WTC11 (cell line): ENCODE measurements at regions not wholly inside any gene's neighbourhood (a gene's known extent, or its start where the extent isn't known, plus 50 kb on each side); places are given as distances from the start of the nearest gene placed in this dataset.

Experiments used
- ATAC-seq: fragments of 200-7000 bp; cut with Tn5 transposase; 2 replicates; pipeline ENCODE4 v1.10.0; 2021; ENCODE audit warnings: mild to moderate bottlenecking, moderate library complexity
- CTCF ChIA-PET: fragments of 300-600 bp; sonication (Branson Sonifier 250); formaldehyde crosslinking; loops from one replicate; lab custom pipeline; 2021; ENCODE audit warnings: antibody characterized with exemption; lab: Charles Lee
- POLR2A ChIA-PET: fragments of 350-600 bp; sonication (Branson Sonifier 250); formaldehyde crosslinking; loops from one replicate; lab custom pipeline; 2021; ENCODE audit warnings: antibody characterized with exemption; lab: Charles Lee
- DNase-seq: peaks from one replicate; pipeline ENCODE4 v3.0.0; 2021; ENCODE audit warnings: low spot score
- H3K27ac Mint-ChIP-seq: 2 replicates; pipeline ENCODE4 v1.8.0; 2021; ENCODE audit warnings: mixed read lengths
- H3K27me3 Mint-ChIP-seq: 2 replicates; pipeline ENCODE4 v1.8.0; 2021; ENCODE audit warnings: low read depth, mild to moderate bottlenecking, moderate library complexity, mixed read lengths
- H3K36me3 Mint-ChIP-seq: 2 replicates; pipeline ENCODE4 v1.8.0; 2021; ENCODE audit warnings: mixed read lengths
- H3K4me1 Mint-ChIP-seq: 2 replicates; pipeline ENCODE4 v1.8.0; 2022; ENCODE audit warnings: mixed read lengths
- H3K4me3 Mint-ChIP-seq: 2 replicates; pipeline ENCODE4 v1.8.0; 2021; ENCODE audit warnings: mild to moderate bottlenecking, moderate library complexity, mixed read lengths
- H3K9me3 Mint-ChIP-seq: 2 replicates; pipeline ENCODE4 v1.8.0; 2021; ENCODE audit warnings: mixed read lengths
- ATF1 ChIP-seq: sonication (generic); formaldehyde crosslinking; IDR thresholded peaks from 2 replicates; pipeline ENCODE4 v1.8.1; 2023; ENCODE audit warnings: mild to moderate bottlenecking, moderate library complexity, missing genetic modification reagents
- CREM ChIP-seq: sonication (generic); formaldehyde crosslinking; IDR thresholded peaks from 2 replicates; pipeline ENCODE4 v1.8.1; 2022; ENCODE audit warnings: mild to moderate bottlenecking, missing genetic modification reagents, moderate library complexity
- EMX1 ChIP-seq: fragments of 250-450 bp; sonication (Bioruptor Pico); IDR thresholded peaks from 2 replicates; pipeline ENCODE4 v1.8.0; 2021; ENCODE audit warnings: mild to moderate bottlenecking
- ESRRA ChIP-seq: sonication (generic); formaldehyde crosslinking; IDR thresholded peaks from 2 replicates; pipeline ENCODE4 v1.8.1; 2022; ENCODE audit warnings: mild to moderate bottlenecking, missing genetic modification reagents, borderline replicate concordance
- ETV6 ChIP-seq: sonication (generic); formaldehyde crosslinking; IDR thresholded peaks from 2 replicates; pipeline ENCODE4 v1.8.1; 2022; ENCODE audit warnings: mild to moderate bottlenecking, missing genetic modification reagents
- FOXP1 ChIP-seq: sonication (generic); formaldehyde crosslinking; IDR thresholded peaks from 2 replicates; pipeline ENCODE4 v1.8.0; 2022; ENCODE audit warnings: missing genetic modification reagents, mild to moderate bottlenecking, moderate library complexity, borderline replicate concordance
- GABPB1 ChIP-seq: sonication (generic); formaldehyde crosslinking; IDR thresholded peaks from 2 replicates; pipeline ENCODE4 v1.8.1; 2023; ENCODE audit warnings: mild to moderate bottlenecking, missing genetic modification reagents
- GRHL2 ChIP-seq: fragments of 250-450 bp; sonication (Bioruptor Pico); IDR thresholded peaks from 2 replicates; pipeline ENCODE4 v1.8.0; 2022; ENCODE audit warnings: mild to moderate bottlenecking, moderate library complexity; ENCODE audit not compliant: insufficient replicate concordance, severe bottlenecking
- GTF2I ChIP-seq: fragments of 250-450 bp; sonication (Bioruptor Pico); conservative IDR thresholded peaks from 2 replicates; pipeline ENCODE4 v1.4.0; 2021; ENCODE audit warnings: mild to moderate bottlenecking
- HMGA2 ChIP-seq: fragments of 250-450 bp; sonication (Bioruptor Pico); IDR thresholded peaks from 2 replicates; pipeline ENCODE4 v1.4.0; 2021; ENCODE audit warnings: mild to moderate bottlenecking, moderate library complexity
- JUN ChIP-seq: sonication (generic); formaldehyde crosslinking; IDR thresholded peaks from 2 replicates; pipeline ENCODE4 v1.8.0; 2023; ENCODE audit warnings: mild to moderate bottlenecking, missing genetic modification reagents
- NFYB ChIP-seq: sonication (generic); formaldehyde crosslinking; conservative IDR thresholded peaks from 2 replicates; pipeline ENCODE4 v1.8.0; 2022; ENCODE audit warnings: low read depth, missing genetic modification reagents
- NR1H2 ChIP-seq: sonication (generic); formaldehyde crosslinking; IDR thresholded peaks from 2 replicates; pipeline ENCODE4 v1.9.0; 2021; ENCODE audit warnings: mild to moderate bottlenecking, moderate library complexity, missing genetic modification reagents
- NR3C1 ChIP-seq: sonication (generic); formaldehyde crosslinking; conservative IDR thresholded peaks from 2 replicates; pipeline ENCODE4 v1.8.1; 2023; ENCODE audit warnings: low read depth, mild to moderate bottlenecking, missing genetic modification reagents
- SMAD3 ChIP-seq: sonication (generic); formaldehyde crosslinking; IDR thresholded peaks from 2 replicates; pipeline ENCODE4 v1.8.0; 2022; ENCODE audit warnings: missing genetic modification reagents, mild to moderate bottlenecking, borderline replicate concordance
- SMAD4 ChIP-seq: sonication (generic); formaldehyde crosslinking; IDR thresholded peaks from 2 replicates; pipeline ENCODE4 v1.8.0; 2022; ENCODE audit warnings: mild to moderate bottlenecking, missing genetic modification reagents
- SP1 ChIP-seq: sonication (generic); formaldehyde crosslinking; conservative IDR thresholded peaks from 2 replicates; pipeline ENCODE4 v1.8.1; 2022; ENCODE audit warnings: missing genetic modification reagents
- TCF7 ChIP-seq: sonication (generic); formaldehyde crosslinking; IDR thresholded peaks from 2 replicates; pipeline ENCODE4 v1.8.0; 2022; ENCODE audit warnings: mild to moderate bottlenecking, low read depth, missing genetic modification reagents, moderate library complexity
- TEAD1 ChIP-seq: sonication (generic); formaldehyde crosslinking; IDR thresholded peaks from 2 replicates; pipeline ENCODE4 v1.8.0; 2022; ENCODE audit warnings: mild to moderate bottlenecking, missing genetic modification reagents
- TP53 ChIP-seq: sonication (generic); formaldehyde crosslinking; IDR thresholded peaks from 2 replicates; pipeline ENCODE4 v1.8.1; 2023; ENCODE audit warnings: mild to moderate bottlenecking, missing genetic modification reagents
- ZBTB21 ChIP-seq: sonication (generic); formaldehyde crosslinking; IDR thresholded peaks from 2 replicates; pipeline ENCODE4 v1.8.1; 2023; ENCODE audit warnings: mild to moderate bottlenecking, missing genetic modification reagents, borderline replicate concordance
- ZNF232 ChIP-seq: sonication (generic); formaldehyde crosslinking; IDR thresholded peaks from 2 replicates; pipeline ENCODE4 v1.8.0; 2022; ENCODE audit warnings: mild to moderate bottlenecking, missing genetic modification reagents
- ZNF317 ChIP-seq: sonication (generic); formaldehyde crosslinking; IDR thresholded peaks from 2 replicates; pipeline ENCODE4 v1.8.1; 2023; ENCODE audit warnings: low read depth, mild to moderate bottlenecking, moderate library complexity, missing genetic modification reagents, borderline replicate concordance
- ZNF396 ChIP-seq: fragments of 250-450 bp; sonication (Bioruptor Pico); IDR thresholded peaks from 2 replicates; pipeline ENCODE4 v1.8.0; 2021; ENCODE audit warnings: mild to moderate bottlenecking, moderate library complexity, borderline replicate concordance
- ZNF416 ChIP-seq: fragments of 250-450 bp; sonication (Bioruptor Pico); IDR thresholded peaks from 2 replicates; pipeline ENCODE4 v1.9.0; 2021; ENCODE audit warnings: mild to moderate bottlenecking, inconsistent platforms
- TF ChIP-seq, protein P1 (sequence below): sonication (generic); formaldehyde crosslinking; IDR thresholded peaks from 2 replicates; pipeline ENCODE4 v1.8.0; 2023; ENCODE audit warnings: missing genetic modification reagents
- TF ChIP-seq, protein P2 (sequence below): sonication (generic); formaldehyde crosslinking; IDR thresholded peaks from 2 replicates; pipeline ENCODE4 v1.8.0; 2022; ENCODE audit warnings: mild to moderate bottlenecking, missing genetic modification reagents
- TF ChIP-seq, protein P3 (sequence below): sonication (generic); formaldehyde crosslinking; IDR thresholded peaks from 2 replicates; pipeline ENCODE4 v1.8.0; 2022; ENCODE audit warnings: mild to moderate bottlenecking, missing genetic modification reagents
- TF ChIP-seq, protein P4 (sequence below): sonication (generic); formaldehyde crosslinking; IDR thresholded peaks from 2 replicates; pipeline ENCODE4 v1.8.1; 2023; ENCODE audit warnings: mild to moderate bottlenecking, missing genetic modification reagents, moderate library complexity
- TF ChIP-seq, protein P5 (sequence below): fragments of 250-450 bp; sonication (Bioruptor Pico); IDR thresholded peaks from 2 replicates; pipeline ENCODE4 v1.9.0; 2021; ENCODE audit warnings: mild to moderate bottlenecking, borderline replicate concordance
- TF ChIP-seq, protein P6 (sequence below): sonication (generic); formaldehyde crosslinking; IDR thresholded peaks from 2 replicates; pipeline ENCODE4 v1.8.1; 2022; ENCODE audit warnings: mild to moderate bottlenecking, moderate library complexity, missing genetic modification reagents

DNA sequence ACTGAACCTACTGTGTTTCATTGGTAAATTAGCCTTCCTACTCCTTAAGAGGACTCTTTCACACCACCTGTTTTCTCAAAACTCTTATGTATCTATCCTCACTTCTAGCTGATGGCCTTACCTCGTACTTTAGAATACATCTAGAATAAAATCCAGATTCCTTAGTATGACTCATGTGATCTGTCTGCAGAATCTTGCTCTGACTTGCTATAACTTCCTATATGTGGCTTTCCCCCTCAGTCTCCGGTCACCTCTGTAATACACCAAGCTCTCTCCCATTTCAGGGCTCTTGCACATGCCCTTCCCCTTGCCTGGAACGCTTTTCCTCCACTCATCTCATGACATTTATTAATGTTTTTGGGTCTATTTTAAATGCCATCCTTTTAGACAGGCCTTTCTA lies 95.6 kb upstream of the LHCGR start:
- Mint-ChIP-seq H3K27me3 (no peaks in the 10 kb centered on the region; the same call in 1 of the 2 replicates), H3K4me3 (no peak overlapping the region)

DNA sequence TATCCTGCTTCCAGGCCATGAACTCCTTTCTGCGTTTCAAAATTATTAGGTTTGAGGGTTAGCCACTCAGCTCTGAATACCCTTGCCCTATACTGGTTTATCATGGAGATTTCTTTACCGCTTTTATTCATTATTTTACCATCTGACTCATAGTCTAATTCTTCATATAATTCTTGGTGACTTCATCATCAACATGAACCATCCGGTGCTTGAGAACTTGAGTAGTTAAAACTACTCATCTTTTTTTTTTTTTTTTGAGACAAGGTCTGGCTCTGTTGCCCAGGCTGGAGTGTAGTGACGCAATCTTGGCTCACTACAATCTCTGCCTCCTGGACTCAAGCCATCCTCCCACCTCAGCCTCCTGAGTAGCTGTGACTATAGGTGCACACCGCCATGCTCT lies 94.2 kb upstream of the LHCGR start:
- no peak overlapping the region for H3K4me3 Mint-ChIP-seq
- H3K27me3 Mint-ChIP-seq = no peaks in the 10 kb centered on the region; the same call in 1 of the 2 replicates
- ChIA-PET POLR2A (no interaction called here), CTCF (interaction anchor here (0.6 kb wide), 1 partner anchor 71 kb away, joined by 4 read pairs; no protein-coding TSS in a partner anchor)
- H3K4me1 Mint-ChIP-seq = no peaks in the 10 kb centered on the region
- H3K9me3 Mint-ChIP-seq = no peaks in the 10 kb centered on the region
- ATAC-seq (no peak), DNase-seq (no peak)
- H3K36me3 Mint-ChIP-seq = no peaks in the 10 kb centered on the region
- no peak overlapping the region for H3K27ac Mint-ChIP-seq
- no peak for TF ChIP-seq ESRRA (CRISPR knock-in tag)
- no peak for TF ChIP-seq NFYB (CRISPR knock-in tag)
- TF ChIP-seq, protein P1, sequence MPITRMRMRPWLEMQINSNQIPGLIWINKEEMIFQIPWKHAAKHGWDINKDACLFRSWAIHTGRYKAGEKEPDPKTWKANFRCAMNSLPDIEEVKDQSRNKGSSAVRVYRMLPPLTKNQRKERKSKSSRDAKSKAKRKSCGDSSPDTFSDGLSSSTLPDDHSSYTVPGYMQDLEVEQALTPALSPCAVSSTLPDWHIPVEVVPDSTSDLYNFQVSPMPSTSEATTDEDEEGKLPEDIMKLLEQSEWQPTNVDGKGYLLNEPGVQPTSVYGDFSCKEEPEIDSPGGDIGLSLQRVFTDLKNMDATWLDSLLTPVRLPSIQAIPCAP (CRISPR knock-in tag) = no peak
- no peak for TF ChIP-seq GABPB1
- TF ChIP-seq FOXP1 (CRISPR knock-in tag) = no peak
- TF ChIP-seq, protein P2, sequence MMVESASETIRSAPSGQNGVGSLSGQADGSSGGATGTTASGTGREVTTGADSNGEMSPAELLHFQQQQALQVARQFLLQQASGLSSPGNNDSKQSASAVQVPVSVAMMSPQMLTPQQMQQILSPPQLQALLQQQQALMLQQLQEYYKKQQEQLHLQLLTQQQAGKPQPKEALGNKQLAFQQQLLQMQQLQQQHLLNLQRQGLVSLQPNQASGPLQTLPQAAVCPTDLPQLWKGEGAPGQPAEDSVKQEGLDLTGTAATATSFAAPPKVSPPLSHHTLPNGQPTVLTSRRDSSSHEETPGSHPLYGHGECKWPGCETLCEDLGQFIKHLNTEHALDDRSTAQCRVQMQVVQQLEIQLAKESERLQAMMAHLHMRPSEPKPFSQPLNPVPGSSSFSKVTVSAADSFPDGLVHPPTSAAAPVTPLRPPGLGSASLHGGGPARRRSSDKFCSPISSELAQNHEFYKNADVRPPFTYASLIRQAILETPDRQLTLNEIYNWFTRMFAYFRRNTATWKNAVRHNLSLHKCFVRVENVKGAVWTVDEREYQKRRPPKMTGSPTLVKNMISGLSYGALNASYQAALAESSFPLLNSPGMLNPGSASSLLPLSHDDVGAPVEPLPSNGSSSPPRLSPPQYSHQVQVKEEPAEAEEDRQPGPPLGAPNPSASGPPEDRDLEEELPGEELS (CRISPR knock-in tag) = no peak
- no peak for TF ChIP-seq ZNF232
- TF ChIP-seq, protein P3, sequence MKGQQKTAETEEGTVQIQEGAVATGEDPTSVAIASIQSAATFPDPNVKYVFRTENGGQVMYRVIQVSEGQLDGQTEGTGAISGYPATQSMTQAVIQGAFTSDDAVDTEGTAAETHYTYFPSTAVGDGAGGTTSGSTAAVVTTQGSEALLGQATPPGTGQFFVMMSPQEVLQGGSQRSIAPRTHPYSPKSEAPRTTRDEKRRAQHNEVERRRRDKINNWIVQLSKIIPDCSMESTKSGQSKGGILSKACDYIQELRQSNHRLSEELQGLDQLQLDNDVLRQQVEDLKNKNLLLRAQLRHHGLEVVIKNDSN (CRISPR knock-in tag) = no peak
- TF ChIP-seq ZNF396 = no peak
- no peak for TF ChIP-seq ZBTB21 (CRISPR knock-in tag)
- no peak for TF ChIP-seq NR3C1 (CRISPR knock-in tag)
- no peak for TF ChIP-seq SP1 (CRISPR knock-in tag)
- TF ChIP-seq NR1H2 (CRISPR knock-in tag) = no peak
- TF ChIP-seq, protein P4, sequence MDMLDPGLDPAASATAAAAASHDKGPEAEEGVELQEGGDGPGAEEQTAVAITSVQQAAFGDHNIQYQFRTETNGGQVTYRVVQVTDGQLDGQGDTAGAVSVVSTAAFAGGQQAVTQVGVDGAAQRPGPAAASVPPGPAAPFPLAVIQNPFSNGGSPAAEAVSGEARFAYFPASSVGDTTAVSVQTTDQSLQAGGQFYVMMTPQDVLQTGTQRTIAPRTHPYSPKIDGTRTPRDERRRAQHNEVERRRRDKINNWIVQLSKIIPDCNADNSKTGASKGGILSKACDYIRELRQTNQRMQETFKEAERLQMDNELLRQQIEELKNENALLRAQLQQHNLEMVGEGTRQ = no peak
- TF ChIP-seq GTF2I = no peak
- TF ChIP-seq JUN (CRISPR knock-in tag) = no peak

More for the DNA sequence above, 95.6 kb upstream of the LHCGR start:
- no peaks in the 10 kb centered on the region for H3K4me1 Mint-ChIP-seq
- TF ChIP-seq EMX1 (CRISPR knock-in tag) = no peak
- TF ChIP-seq HMGA2 (CRISPR knock-in tag) = no peak
- TF ChIP-seq SMAD3 (CRISPR knock-in tag) = no peak
- TF ChIP-seq, protein P5, sequence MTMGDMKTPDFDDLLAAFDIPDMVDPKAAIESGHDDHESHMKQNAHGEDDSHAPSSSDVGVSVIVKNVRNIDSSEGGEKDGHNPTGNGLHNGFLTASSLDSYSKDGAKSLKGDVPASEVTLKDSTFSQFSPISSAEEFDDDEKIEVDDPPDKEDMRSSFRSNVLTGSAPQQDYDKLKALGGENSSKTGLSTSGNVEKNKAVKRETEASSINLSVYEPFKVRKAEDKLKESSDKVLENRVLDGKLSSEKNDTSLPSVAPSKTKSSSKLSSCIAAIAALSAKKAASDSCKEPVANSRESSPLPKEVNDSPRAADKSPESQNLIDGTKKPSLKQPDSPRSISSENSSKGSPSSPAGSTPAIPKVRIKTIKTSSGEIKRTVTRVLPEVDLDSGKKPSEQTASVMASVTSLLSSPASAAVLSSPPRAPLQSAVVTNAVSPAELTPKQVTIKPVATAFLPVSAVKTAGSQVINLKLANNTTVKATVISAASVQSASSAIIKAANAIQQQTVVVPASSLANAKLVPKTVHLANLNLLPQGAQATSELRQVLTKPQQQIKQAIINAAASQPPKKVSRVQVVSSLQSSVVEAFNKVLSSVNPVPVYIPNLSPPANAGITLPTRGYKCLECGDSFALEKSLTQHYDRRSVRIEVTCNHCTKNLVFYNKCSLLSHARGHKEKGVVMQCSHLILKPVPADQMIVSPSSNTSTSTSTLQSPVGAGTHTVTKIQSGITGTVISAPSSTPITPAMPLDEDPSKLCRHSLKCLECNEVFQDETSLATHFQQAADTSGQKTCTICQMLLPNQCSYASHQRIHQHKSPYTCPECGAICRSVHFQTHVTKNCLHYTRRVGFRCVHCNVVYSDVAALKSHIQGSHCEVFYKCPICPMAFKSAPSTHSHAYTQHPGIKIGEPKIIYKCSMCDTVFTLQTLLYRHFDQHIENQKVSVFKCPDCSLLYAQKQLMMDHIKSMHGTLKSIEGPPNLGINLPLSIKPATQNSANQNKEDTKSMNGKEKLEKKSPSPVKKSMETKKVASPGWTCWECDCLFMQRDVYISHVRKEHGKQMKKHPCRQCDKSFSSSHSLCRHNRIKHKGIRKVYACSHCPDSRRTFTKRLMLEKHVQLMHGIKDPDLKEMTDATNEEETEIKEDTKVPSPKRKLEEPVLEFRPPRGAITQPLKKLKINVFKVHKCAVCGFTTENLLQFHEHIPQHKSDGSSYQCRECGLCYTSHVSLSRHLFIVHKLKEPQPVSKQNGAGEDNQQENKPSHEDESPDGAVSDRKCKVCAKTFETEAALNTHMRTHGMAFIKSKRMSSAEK (CRISPR knock-in tag) = no peak
- TF ChIP-seq ZBTB21 (CRISPR knock-in tag) = no peak
- TF ChIP-seq ATF1 (CRISPR knock-in tag) = no peak
- no peak for TF ChIP-seq ZNF317 (CRISPR knock-in tag)
- TF ChIP-seq TEAD1 (CRISPR knock-in tag) = no peak
- TF ChIP-seq CREM (CRISPR knock-in tag) = no peak
- no peak for TF ChIP-seq SMAD4 (CRISPR knock-in tag)
- no peak for TF ChIP-seq GTF2I
- TF ChIP-seq GRHL2 (CRISPR knock-in tag) = no peak
- TF ChIP-seq TP53 (CRISPR knock-in tag) = no peak
- TF ChIP-seq ETV6 = no peak
- TF ChIP-seq ZNF416 (CRISPR knock-in tag) = no peak
- TF ChIP-seq, protein P6, sequence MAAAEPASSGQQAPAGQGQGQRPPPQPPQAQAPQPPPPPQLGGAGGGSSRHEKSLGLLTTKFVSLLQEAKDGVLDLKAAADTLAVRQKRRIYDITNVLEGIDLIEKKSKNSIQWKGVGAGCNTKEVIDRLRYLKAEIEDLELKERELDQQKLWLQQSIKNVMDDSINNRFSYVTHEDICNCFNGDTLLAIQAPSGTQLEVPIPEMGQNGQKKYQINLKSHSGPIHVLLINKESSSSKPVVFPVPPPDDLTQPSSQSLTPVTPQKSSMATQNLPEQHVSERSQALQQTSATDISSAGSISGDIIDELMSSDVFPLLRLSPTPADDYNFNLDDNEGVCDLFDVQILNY (CRISPR knock-in tag) = no peak
- no peak for TF ChIP-seq FOXP1 (CRISPR knock-in tag)
- no peak for TF ChIP-seq NFYB (CRISPR knock-in tag)
- no peak for TF ChIP-seq TCF7 (CRISPR knock-in tag)
- H3K36me3 Mint-ChIP-seq = no peaks in the 10 kb centered on the region
- no peak overlapping the region for H3K27ac Mint-ChIP-seq
- POLR2A ChIA-PET = no interaction called here
- no peak for ATAC-seq
- no peaks in the 10 kb centered on the region for H3K9me3 Mint-ChIP-seq
- CTCF ChIA-PET = no interaction called here
- DNase-seq = no peak
